Activated CD4-positive, CD25-positive, alpha-beta regulatory T cell (primary cell): ENCODE measurements at regions not wholly inside any gene's neighbourhood (a gene's known extent, or its start where the extent isn't known, plus 50 kb on each side); places are given as distances from the start of the nearest gene placed in this dataset.
"Not testable (repeated sequence)": the region's sequence is repeated elsewhere in the genome, so short reads cannot be mapped to it uniquely, and the experiment has no call there.

ENCODE experiments used
- DNase-seq, 4 experiments: peaks; one replicate each; lab custom pipeline; 2025; lab: John Stamatoyannopoulos, UW

- no peak for DNase-seq
Observed at GRCh38 chr12:61043838-61044237, 1216.4 kb upstream of the USP15 start.

GRCh38 chr12:61044766-61045165, 1215.4 kb upstream of the USP15 start:
- DNase-seq = no peak

GRCh38 chr12:61070640-61071414, 1189.4 kb upstream of the USP15 start:
- DNase-seq = no peak

GRCh38 chr12:61072717-61073116, 1187.5 kb upstream of the USP15 start:
- DNase-seq = no peak

GRCh38 chr12:61095111-61095510, 1165.1 kb upstream of the USP15 start:
- no peak for DNase-seq

GRCh38 chr12:61098031-61098580, 1162.1 kb upstream of the USP15 start:
- no peak for DNase-seq

GRCh38 chr12:61107118-61107517, 1153.1 kb upstream of the USP15 start:
- DNase-seq = no peak

GRCh38 chr12:61111218-61111617, 1149.0 kb upstream of the USP15 start:
- DNase-seq = no peak

GRCh38 chr12:61137677-61138414, 1122.4 kb upstream of the USP15 start:
- no peak for DNase-seq

- no peak for DNase-seq
Observed at GRCh38 chr12:61138415-61138759, 1121.8 kb upstream of the USP15 start.

- DNase-seq = no peak
Observed at GRCh38 chr12:61161961-61162360, 1098.2 kb upstream of the USP15 start.

GRCh38 chr12:61188801-61189595, 1071.2 kb upstream of the USP15 start:
- DNase-seq = no peak

- no peak for DNase-seq
Observed at GRCh38 chr12:61213646-61214045, 1046.6 kb upstream of the USP15 start.

- DNase-seq = no peak
Observed at GRCh38 chr12:61220337-61220736, 1039.9 kb upstream of the USP15 start.

GRCh38 chr12:61232040-61232439, 1028.2 kb upstream of the USP15 start:
- DNase-seq = no peak

GRCh38 chr12:61250303-61250702, 1009.9 kb upstream of the USP15 start:
- no peak for DNase-seq

GRCh38 chr12:61251076-61251475, 1009.1 kb upstream of the USP15 start:
- no peak for DNase-seq

GRCh38 chr12:61254225-61254624, 1006.0 kb upstream of the USP15 start:
- DNase-seq = no peak

- DNase-seq = not testable (repeated sequence)
Observed at GRCh38 chr12:61264294-61264693, 995.9 kb upstream of the USP15 start.

GRCh38 chr12:61267474-61267873, 992.7 kb upstream of the USP15 start:
- no peak for DNase-seq

GRCh38 chr12:61272441-61272840, 987.8 kb upstream of the USP15 start:
- DNase-seq = no peak

- DNase-seq = no peak
Observed at GRCh38 chr12:61282790-61283575, 977.2 kb upstream of the USP15 start.
